ENCODE measurements at regions not wholly inside any gene's neighbourhood (a gene's known extent, or its start where the extent isn't known, plus 50 kb on each side); places are given as distances from the start of the nearest gene placed in this dataset.

DNA sequence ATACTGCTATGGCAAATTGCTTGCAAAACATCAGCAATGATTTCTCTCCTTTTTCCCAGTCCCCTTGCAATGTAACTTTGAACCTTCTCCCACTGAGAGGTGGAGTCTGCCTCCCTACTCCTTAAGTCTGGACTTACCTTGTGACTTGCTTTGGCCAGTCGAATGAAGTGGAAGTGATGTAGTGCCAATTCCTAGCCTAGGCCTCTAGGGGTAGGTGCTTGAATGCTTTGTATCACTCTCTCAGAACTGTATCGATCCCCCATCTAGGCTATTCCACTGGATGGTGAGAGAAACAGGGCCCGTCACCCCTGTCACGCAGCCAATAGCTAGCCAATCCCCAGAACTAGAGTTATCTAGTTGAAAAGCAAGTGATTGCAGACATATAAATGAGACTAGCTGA, 238.6 kb downstream of the BTBD3 start:
- TF ChIP-seq, protein P1, sequence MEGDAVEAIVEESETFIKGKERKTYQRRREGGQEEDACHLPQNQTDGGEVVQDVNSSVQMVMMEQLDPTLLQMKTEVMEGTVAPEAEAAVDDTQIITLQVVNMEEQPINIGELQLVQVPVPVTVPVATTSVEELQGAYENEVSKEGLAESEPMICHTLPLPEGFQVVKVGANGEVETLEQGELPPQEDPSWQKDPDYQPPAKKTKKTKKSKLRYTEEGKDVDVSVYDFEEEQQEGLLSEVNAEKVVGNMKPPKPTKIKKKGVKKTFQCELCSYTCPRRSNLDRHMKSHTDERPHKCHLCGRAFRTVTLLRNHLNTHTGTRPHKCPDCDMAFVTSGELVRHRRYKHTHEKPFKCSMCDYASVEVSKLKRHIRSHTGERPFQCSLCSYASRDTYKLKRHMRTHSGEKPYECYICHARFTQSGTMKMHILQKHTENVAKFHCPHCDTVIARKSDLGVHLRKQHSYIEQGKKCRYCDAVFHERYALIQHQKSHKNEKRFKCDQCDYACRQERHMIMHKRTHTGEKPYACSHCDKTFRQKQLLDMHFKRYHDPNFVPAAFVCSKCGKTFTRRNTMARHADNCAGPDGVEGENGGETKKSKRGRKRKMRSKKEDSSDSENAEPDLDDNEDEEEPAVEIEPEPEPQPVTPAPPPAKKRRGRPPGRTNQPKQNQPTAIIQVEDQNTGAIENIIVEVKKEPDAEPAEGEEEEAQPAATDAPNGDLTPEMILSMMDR (IDR thresholded peaks at IDR 0.05; ENCODE audit: insufficient read depth, low read length): no peak
- TF ChIP-seq, protein P2, sequence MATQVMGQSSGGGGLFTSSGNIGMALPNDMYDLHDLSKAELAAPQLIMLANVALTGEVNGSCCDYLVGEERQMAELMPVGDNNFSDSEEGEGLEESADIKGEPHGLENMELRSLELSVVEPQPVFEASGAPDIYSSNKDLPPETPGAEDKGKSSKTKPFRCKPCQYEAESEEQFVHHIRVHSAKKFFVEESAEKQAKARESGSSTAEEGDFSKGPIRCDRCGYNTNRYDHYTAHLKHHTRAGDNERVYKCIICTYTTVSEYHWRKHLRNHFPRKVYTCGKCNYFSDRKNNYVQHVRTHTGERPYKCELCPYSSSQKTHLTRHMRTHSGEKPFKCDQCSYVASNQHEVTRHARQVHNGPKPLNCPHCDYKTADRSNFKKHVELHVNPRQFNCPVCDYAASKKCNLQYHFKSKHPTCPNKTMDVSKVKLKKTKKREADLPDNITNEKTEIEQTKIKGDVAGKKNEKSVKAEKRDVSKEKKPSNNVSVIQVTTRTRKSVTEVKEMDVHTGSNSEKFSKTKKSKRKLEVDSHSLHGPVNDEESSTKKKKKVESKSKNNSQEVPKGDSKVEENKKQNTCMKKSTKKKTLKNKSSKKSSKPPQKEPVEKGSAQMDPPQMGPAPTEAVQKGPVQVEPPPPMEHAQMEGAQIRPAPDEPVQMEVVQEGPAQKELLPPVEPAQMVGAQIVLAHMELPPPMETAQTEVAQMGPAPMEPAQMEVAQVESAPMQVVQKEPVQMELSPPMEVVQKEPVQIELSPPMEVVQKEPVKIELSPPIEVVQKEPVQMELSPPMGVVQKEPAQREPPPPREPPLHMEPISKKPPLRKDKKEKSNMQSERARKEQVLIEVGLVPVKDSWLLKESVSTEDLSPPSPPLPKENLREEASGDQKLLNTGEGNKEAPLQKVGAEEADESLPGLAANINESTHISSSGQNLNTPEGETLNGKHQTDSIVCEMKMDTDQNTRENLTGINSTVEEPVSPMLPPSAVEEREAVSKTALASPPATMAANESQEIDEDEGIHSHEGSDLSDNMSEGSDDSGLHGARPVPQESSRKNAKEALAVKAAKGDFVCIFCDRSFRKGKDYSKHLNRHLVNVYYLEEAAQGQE (IDR thresholded peaks at IDR 0.05; ENCODE audit: insufficient replicate concordance, low read depth): no peak
- TF ChIP-seq POLR2AphosphoS5 (IDR thresholded peaks at IDR 0.05; ENCODE audit: low read depth) (no peak), GABPA (IDR thresholded peaks at IDR 0.05; ENCODE audit: low read depth) (no peak)

Measured in HL-60 (cell line).